ENCODE measurements at regions not wholly inside any gene's neighbourhood (a gene's known extent, or its start where the extent isn't known, plus 50 kb on each side); places are given as distances from the start of the nearest gene placed in this dataset.

- no peak for DNase-seq (ENCODE audit: low read depth in 2 of 2)
Measured at GRCh38 chr2:240284503-240285259, 144.2 kb upstream of the OTOS start.

GRCh38 chr2:240285725-240286124 is 145.3 kb upstream of the OTOS start:
- no peak for DNase-seq (ENCODE audit: low read depth in 2 of 2)

- no peak for DNase-seq (ENCODE audit: low read depth in 2 of 2)
Measured at GRCh38 chr2:240286596-240286995, 146.1 kb upstream of the OTOS start.

- no peak for DNase-seq (ENCODE audit: low read depth in 2 of 2)
Measured at GRCh38 chr2:240287011-240287410, 146.6 kb upstream of the OTOS start.

- no peak for DNase-seq (ENCODE audit: low read depth in 2 of 2)
Measured at GRCh38 chr2:240287496-240288086, 147.1 kb upstream of the OTOS start.

- DNase-seq (ENCODE audit: low read depth in 2 of 2), result no peak
Measured at GRCh38 chr2:240288087-240288521, 147.4 kb upstream of the GPC1 start.

- no peak for DNase-seq (ENCODE audit: low read depth in 2 of 2)
Measured at GRCh38 chr2:240289701-240290431, 145.6 kb upstream of the GPC1 start.

GRCh38 chr2:240290432-240291336 is 144.8 kb upstream of the GPC1 start:
- DNase-seq (ENCODE audit: low read depth in 2 of 2), result no peak

- DNase-seq (ENCODE audit: low read depth in 2 of 2), result no peak
Measured at GRCh38 chr2:240291337-240292034, 144.0 kb upstream of the GPC1 start.

- DNase-seq (ENCODE audit: low read depth in 2 of 2), result no peak
Measured at GRCh38 chr2:240292035-240292574, 143.4 kb upstream of the GPC1 start.

- DNase-seq (ENCODE audit: low read depth in 2 of 2), result no peak
Measured at GRCh38 chr2:240292619-240293525, 142.6 kb upstream of the GPC1 start.

- DNase-seq (ENCODE audit: low read depth in 2 of 2), result no peak
Measured at GRCh38 chr2:240293557-240294461, 141.7 kb upstream of the GPC1 start.

GRCh38 chr2:240294514-240294913 is 140.9 kb upstream of the GPC1 start:
- DNase-seq (ENCODE audit: low read depth in 2 of 2), result no peak

- no peak for DNase-seq (ENCODE audit: low read depth in 2 of 2)
Measured at GRCh38 chr2:240295256-240296103, 140.0 kb upstream of the GPC1 start.

- DNase-seq (ENCODE audit: low read depth in 2 of 2), result no peak
Measured at GRCh38 chr2:240296104-240296406, 139.4 kb upstream of the GPC1 start.

GRCh38 chr2:240296476-240297255 is 138.8 kb upstream of the GPC1 start:
- no peak for DNase-seq (ENCODE audit: low read depth in 2 of 2)
